HepG2 (cell line): ENCODE measurements at regions not wholly inside any gene's neighbourhood (a gene's known extent, or its start where the extent isn't known, plus 50 kb on each side); places are given as distances from the start of the nearest gene placed in this dataset.

Experiments used
- ATAC-seq: fragments of 200-7000 bp; cut with Tn5 transposase; 3 replicates; pipeline ENCODE4 v1.9.1; 2020; ENCODE audit warnings: mild to moderate bottlenecking, moderate library complexity
- BruUV-seq: library from RNA; stranded (reverse); fragments of 400-500 nt; replicated peaks from 2 replicates; lab custom pipeline; 2021; lab: Mats Ljungman, UMichigan
- CTCF ChIA-PET: fragments of 300-600 bp; formaldehyde crosslinking; extraction: SDS; loops from one replicate; lab custom pipeline; 2021; ENCODE audit warnings: low total read pairs, inconsistent platforms, low intra/inter-chr PET ratio; lab: Yijun Ruan, JAX
- POLR2A ChIA-PET: fragments of 350-600 bp; sonication (Branson Sonifier 250); formaldehyde crosslinking; loops from one replicate; lab custom pipeline; 2020; ENCODE audit warnings: antibody characterized with exemption, inconsistent platforms; lab: Yijun Ruan, JAX
- DNase-seq: peaks from one replicate; pipeline ENCODE4 v3.0.0-alpha.2; 2015; ENCODE audit warnings: low spot score
- FAIRE-seq: peaks from 3 replicates; lab custom pipeline; 2011; peaks lifted over from hg19 to GRCh38; lab: Jason Lieb, UNC
- H2AFZ ChIP-seq: one replicate; pipeline ENCODE4 v1.6.1; 2011; ENCODE audit warnings: low read length, inconsistent platforms
- H3K27ac ChIP-seq: fragments of 300-600 bp; 3 replicates; pipeline ENCODE4 v1.8.0; 2011; ENCODE audit warnings: mixed run types, mild to moderate bottlenecking, mixed read lengths, low read length, inconsistent platforms; ENCODE audit not compliant: insufficient read depth; ENCODE audit errors: extremely low read length
- H3K27me3 ChIP-seq, 2 experiments: fragments of 200-600 bp in 1 of 2; 2 replicates in 1 of 2; 3 replicates in 1 of 2; pipeline versions ENCODE4 v1.6.0 to v1.8.0; 2011; ENCODE audit warnings: low read length in 2 of 2, mild to moderate bottlenecking in 2 of 2, moderate library complexity in 2 of 2, inconsistent platforms in 1 of 2; ENCODE audit not compliant: insufficient read depth in 2 of 2, control insufficient read depth in 1 of 2
- H3K36me3 ChIP-seq, 2 experiments: fragments of 200-600 bp in 1 of 2; replicated peaks in 1 of 2; 2 replicates in 1 of 2; 3 replicates in 1 of 2; pipeline versions ENCODE4 v1.5.1 to v1.8.0; 2011; ENCODE audit warnings: low read length in 2 of 2, inconsistent platforms in 1 of 2; ENCODE audit not compliant: insufficient read depth in 2 of 2, control insufficient read depth in 1 of 2
- H3K4me1 ChIP-seq: 2 replicates; pipeline ENCODE4 v1.5.1; 2012; ENCODE audit warnings: low read length, inconsistent platforms; ENCODE audit not compliant: insufficient read depth
- H3K4me2 ChIP-seq: 2 replicates; pipeline ENCODE4 v1.6.0; 2011; ENCODE audit warnings: low read depth, low read length, inconsistent platforms
- H3K4me3 ChIP-seq, 3 experiments: fragments of 200-600 bp in 1 of 3; sonication (generic), shearing (Covaris generic) in 1 of 3; replicated peaks in 1 of 3; 2 replicates each; pipeline ENCODE4 v1.5.1; 2011 to 2016; ENCODE audit warnings: low read length in 3 of 3, inconsistent platforms in 2 of 3, low read depth in 2 of 3, mild to moderate bottlenecking in 2 of 3, control low read depth in 1 of 3, mixed read lengths in 1 of 3; ENCODE audit not compliant: insufficient read depth in 1 of 3
- H3K79me2 ChIP-seq: one replicate; pipeline ENCODE4 v1.6.1; 2011; ENCODE audit warnings: low read length, inconsistent platforms; ENCODE audit not compliant: insufficient read depth
- H3K9ac ChIP-seq: 2 replicates; pipeline ENCODE4 v1.6.0; 2011; ENCODE audit warnings: mild to moderate bottlenecking, low read depth, low read length, inconsistent platforms; ENCODE audit not compliant: insufficient read depth
- H3K9me3 ChIP-seq: 2 replicates; pipeline ENCODE4 v1.5.1; 2012; ENCODE audit warnings: mild to moderate bottlenecking, low read length
- H4K20me1 ChIP-seq: 2 replicates; pipeline ENCODE4 v1.6.0; 2011; ENCODE audit warnings: inconsistent platforms, mild to moderate bottlenecking, low read length, moderate library complexity; ENCODE audit not compliant: insufficient read depth
- GABPA ChIP-seq, 2 experiments: IDR thresholded peaks; 2 replicates each; pipeline ENCODE4 v1.6.1; 2011 to 2016; ENCODE audit warnings: low read depth in 2 of 2, low read length in 1 of 2, missing biosample characterization in 1 of 2, missing genetic modification characterization in 1 of 2
- HDAC6 ChIP-seq: fragments of 200-600 bp; sonication (generic); IDR thresholded peaks from 2 replicates; pipeline ENCODE4 v1.7.0; 2017; ENCODE audit warnings: mild to moderate bottlenecking, antibody characterized with exemption, low read length, low read depth
- HMG20A ChIP-seq: IDR thresholded peaks from 2 replicates; pipeline ENCODE4 v1.6.1; 2016; ENCODE audit warnings: borderline replicate concordance
- HNRNPL ChIP-seq: fragments of 200-400 bp; formaldehyde crosslinking; IDR thresholded peaks from 2 replicates; pipeline ENCODE4 v1.6.1; 2017; ENCODE audit warnings: mild to moderate bottlenecking, low read depth, low read length
- MEIS1 ChIP-seq: sonication (generic); formaldehyde crosslinking; IDR thresholded peaks from 2 replicates; pipeline ENCODE4 v1.9.0; 2021; ENCODE audit warnings: mild to moderate bottlenecking, missing genetic modification reagents, moderate library complexity, borderline replicate concordance
- PRMT3 ChIP-seq: sonication (generic); formaldehyde crosslinking; IDR thresholded peaks from 2 replicates; pipeline ENCODE4 v1.8.1; 2022; ENCODE audit warnings: low read depth, mild to moderate bottlenecking, moderate library complexity, missing genetic modification reagents, borderline replicate concordance
- SP1 ChIP-seq, 2 experiments: fragments of 450-650 bp in 1 of 2; sonication (generic) in 1 of 2; formaldehyde crosslinking in 1 of 2; IDR thresholded peaks; 2 replicates each; pipeline versions ENCODE4 v1.4.0 to v1.6.1; 2016 to 2020; ENCODE audit warnings: missing genetic modification reagents in 1 of 2
- ZBED4 ChIP-seq: sonication (generic); formaldehyde crosslinking; IDR thresholded peaks from 2 replicates; pipeline ENCODE4 v1.4.0; 2020; ENCODE audit warnings: missing genetic modification reagents, borderline replicate concordance
- ZBTB2 ChIP-seq: sonication (generic); formaldehyde crosslinking; IDR thresholded peaks from 2 replicates; pipeline ENCODE4 v1.8.0; 2022; ENCODE audit warnings: low read depth, missing genetic modification reagents
- ZBTB7A ChIP-seq: sonication (generic); formaldehyde crosslinking; IDR thresholded peaks from 2 replicates; pipeline ENCODE4 v1.8.0; 2022; ENCODE audit warnings: mild to moderate bottlenecking, missing genetic modification reagents
- ZNF263 ChIP-seq: sonication (generic); formaldehyde crosslinking; IDR thresholded peaks from 2 replicates; pipeline ENCODE4 v1.4.0; 2020; ENCODE audit warnings: missing genetic modification reagents
- ZNF75D ChIP-seq: sonication (generic); formaldehyde crosslinking; IDR thresholded peaks from 2 replicates; pipeline ENCODE4 v1.8.1; 2023; ENCODE audit warnings: missing genetic modification reagents, mild to moderate bottlenecking, borderline replicate concordance
- ZSCAN20 ChIP-seq: sonication (generic); formaldehyde crosslinking; IDR thresholded peaks from 2 replicates; pipeline ENCODE4 v1.4.0; 2020; ENCODE audit warnings: missing genetic modification reagents, mild to moderate bottlenecking, borderline replicate concordance
- WGBS: methylation state at CpG from one replicate; pipeline ENCODE4 v1.1.6; 2017; ENCODE audit warnings: low lambda C conversion rate; 5-methylcytosine and 5-hydroxymethylcytosine counted together
- in situ Hi-C: cut with HindIII; loops from 2 replicates; pipeline ENCODE4 v1.10.0; 2017; ENCODE audit warnings: low pct_unique_long_range_greater_than_20kb; ENCODE audit not compliant: extremely low pct_ligation_motif_present
- intact Hi-C: fragments of 100-400 bp; cut with micrococcal nuclease; formaldehyde crosslinking; loops from one replicate; pipeline ENCODE4 v1.10.0; 2022; ENCODE audit not compliant: unreplicated experiment

GRCh38 chr5:161051920-161052500, 200.0 kb upstream of the ATP10B start:
- BruUV-seq: no TSS peak
- Histone ChIP-seq H3K27ac (no peak overlapping the region), H3K36me3 (no peaks in the 10 kb centered on the region), H3K9me3 (no peaks in the 10 kb centered on the region), H3K27me3 (no peaks in the 10 kb centered on the region), H3K79me2 (no peaks in the 10 kb centered on the region), H3K4me3 (no peak overlapping the region), H3K4me2 (no peak overlapping the region), H4K20me1 (no peaks in the 10 kb centered on the region), H2AFZ (no peak overlapping the region), H3K4me1 (no peaks in the 10 kb centered on the region), H3K9ac (no peak overlapping the region)
- FAIRE-seq: no peak
- no peak for ATAC-seq
- intact Hi-C loops: no loop called here
- no peak for TF ChIP-seq ZNF75D (CRISPR knock-in tag)
- 14% methylated on average over 4 of the region's 4 CpGs for WGBS
- in situ Hi-C loops: no loop called here
- no peak for DNase-seq
- ChIA-PET POLR2A (no interaction called here), CTCF (no interaction called here)

- H2AFZ ChIP-seq: no peak overlapping the region
- ATAC-seq (no peak), DNase-seq (no peak), FAIRE-seq (no peak)
- no peak overlapping the region for H3K9ac ChIP-seq
- in situ Hi-C loops (no loop called here), intact Hi-C loops (no loop called here)
- no peak overlapping the region for H3K4me2 ChIP-seq
- POLR2A ChIA-PET: no interaction called here
- no peak overlapping the region for H3K4me3 ChIP-seq
- no peaks in the 10 kb centered on the region for H3K79me2 ChIP-seq
- H4K20me1 ChIP-seq: no peaks in the 10 kb centered on the region
- no peak overlapping the region for H3K27ac ChIP-seq
- BruUV-seq: no TSS peak
- no peaks in the 10 kb centered on the region for H3K27me3 ChIP-seq
- H3K4me1 ChIP-seq: no peaks in the 10 kb centered on the region
- CTCF ChIA-PET: no interaction called here
- no peaks in the 10 kb centered on the region for H3K36me3 ChIP-seq
- WGBS: 14% methylated on average over 4 of the region's 4 CpGs
- no peaks in the 10 kb centered on the region for H3K9me3 ChIP-seq
- TF ChIP-seq ZNF263 (CRISPR knock-in tag): no peak
- no peak for TF ChIP-seq GABPA (IDR thresholded peaks at IDR 0.05; ENCODE audit: low read depth, low read length)
- no peak for TF ChIP-seq GABPA (CRISPR knock-in tag; IDR thresholded peaks at IDR 0.05; ENCODE audit: low read depth)
- TF ChIP-seq PRMT3 (CRISPR knock-in tag): no peak
- TF ChIP-seq HDAC6: no peak
- TF ChIP-seq HMG20A (CRISPR knock-in tag): no peak
- TF ChIP-seq ZBTB7A: no peak
- no peak for TF ChIP-seq MEIS1 (CRISPR knock-in tag)
- TF ChIP-seq SP1 (IDR thresholded peaks at IDR 0.05): no peak
- no peak for TF ChIP-seq SP1 (CRISPR knock-in tag; IDR thresholded peaks at IDR 0.05)
- no peak for TF ChIP-seq ZBTB2 (CRISPR knock-in tag)
- TF ChIP-seq HNRNPL: no peak
- no peak for TF ChIP-seq ZBED4 (CRISPR knock-in tag)
- TF ChIP-seq ZSCAN20: no peak
Measured at GRCh38 chr5:161047024-161047423, 195.0 kb upstream of the ATP10B start.
